GM12874 (cell line): ENCODE measurements at regions not wholly inside any gene's neighbourhood (a gene's known extent, or its start where the extent isn't known, plus 50 kb on each side); places are given as distances from the start of the nearest gene placed in this dataset.

Experiments
- CTCF ChIP-seq: IDR thresholded peaks from 2 replicates; pipeline ENCODE4 v1.5.1; 2011; ENCODE audit warnings: low read depth, mild to moderate bottlenecking, control low read depth, low read length, moderate library complexity; ENCODE audit not compliant: insufficient read depth

- TF ChIP-seq CTCF: no peak
These were observed 100.3 kb upstream of the KCTD1 start for GRCh38 chr18:26648509-26649192.

- TF ChIP-seq CTCF: no peak
These were observed 98.5 kb upstream of the KCTD1 start for GRCh38 chr18:26646901-26647300.

GRCh38 chr18:26642440-26643348 is 94.3 kb upstream of the KCTD1 start:
- TF ChIP-seq CTCF: no peak

GRCh38 chr18:26640541-26640940 is 92.2 kb upstream of the KCTD1 start:
- no peak for TF ChIP-seq CTCF

GRCh38 chr18:26639149-26639548 is 90.8 kb upstream of the KCTD1 start:
- no peak for TF ChIP-seq CTCF

- TF ChIP-seq CTCF: no peak
These were observed 89.6 kb upstream of the KCTD1 start for GRCh38 chr18:26637983-26638382.

- no peak for TF ChIP-seq CTCF
These were observed 89.0 kb upstream of the KCTD1 start for GRCh38 chr18:26637324-26637723.
